D341Med (cell line): ENCODE measurements at regions not wholly inside any gene's neighbourhood (a gene's known extent, or its start where the extent isn't known, plus 50 kb on each side); places are given as distances from the start of the nearest gene placed in this dataset.

Experiments
- DNase-seq: peaks from one replicate; pipeline ENCODE4 v3.0.0; 2012; ENCODE audit warnings: low spot score

- no peak for DNase-seq
Observed at GRCh38 chr12:46449316-46449715, 76.7 kb upstream of the SLC38A2 start.

- no peak for DNase-seq
Observed at GRCh38 chr12:46446645-46447044, 74.1 kb upstream of the SLC38A2 start.

- DNase-seq, result no peak
Observed at GRCh38 chr12:46445551-46446235, 73.1 kb upstream of the SLC38A2 start.

- no peak for DNase-seq
Observed at GRCh38 chr12:46445093-46445492, 72.5 kb upstream of the SLC38A2 start.

GRCh38 chr12:46443594-46444263, 71.2 kb upstream of the SLC38A2 start:
- DNase-seq, result no peak

GRCh38 chr12:46442738-46443137, 70.2 kb upstream of the SLC38A2 start:
- no peak for DNase-seq

GRCh38 chr12:46442239-46442638, 69.7 kb upstream of the SLC38A2 start:
- DNase-seq, result no peak

GRCh38 chr12:46439793-46440511, 67.4 kb upstream of the SLC38A2 start:
- no peak for DNase-seq

- no peak for DNase-seq
Observed at GRCh38 chr12:46438719-46439319, 66.2 kb upstream of the SLC38A2 start.

GRCh38 chr12:46438256-46438655, 65.7 kb upstream of the SLC38A2 start:
- DNase-seq, result no peak

GRCh38 chr12:46437469-46437868, 64.9 kb upstream of the SLC38A2 start:
- no peak for DNase-seq

- no peak for DNase-seq
Observed at GRCh38 chr12:46436747-46437146, 64.2 kb upstream of the SLC38A2 start.

GRCh38 chr12:46435625-46436024, 63.1 kb upstream of the SLC38A2 start:
- DNase-seq, result no peak

GRCh38 chr12:46435029-46435428, 62.5 kb upstream of the SLC38A2 start:
- no peak for DNase-seq

- DNase-seq, result no peak
Observed at GRCh38 chr12:46433829-46434228, 61.3 kb upstream of the SLC38A2 start.

- no peak for DNase-seq
Observed at GRCh38 chr12:46432325-46432724, 59.8 kb upstream of the SLC38A2 start.

- DNase-seq, result no peak
Observed at GRCh38 chr12:46430340-46430948, 57.9 kb upstream of the SLC38A2 start.
